GM23338 (cell line): ENCODE measurements at regions not wholly inside any gene's neighbourhood (a gene's known extent, or its start where the extent isn't known, plus 50 kb on each side); places are given as distances from the start of the nearest gene placed in this dataset.

ENCODE experiments used
- ATAC-seq: fragments of 200-7000 bp; cut with Tn5 transposase; 3 replicates; pipeline ENCODE4 v1.9.1; 2020
- DNase-seq: peaks from one replicate; pipeline ENCODE4 v3.0.0-alpha.2; 2015; ENCODE audit warnings: low spot score
- H2AFZ ChIP-seq: fragments of 200-600 bp; sonication (generic); 2 replicates; pipeline ENCODE4 v1.8.0; 2016; ENCODE audit warnings: antibody characterized with exemption, mild to moderate bottlenecking, moderate library complexity
- H3F3A ChIP-seq: fragments of 200-600 bp; sonication (generic); replicated peaks from 2 replicates; pipeline ENCODE4 v1.8.0; 2017; ENCODE audit warnings: antibody characterized with exemption, mixed run types, low read depth
- H3K27ac ChIP-seq: fragments of 200-600 bp; sonication (generic); 2 replicates; pipeline ENCODE4 v1.6.1; 2016; ENCODE audit warnings: low read depth
- H3K27me3 ChIP-seq: fragments of 200-600 bp; sonication (generic); 2 replicates; pipeline ENCODE4 v1.8.0; 2016; ENCODE audit warnings: mild to moderate bottlenecking, mixed run types, moderate library complexity; ENCODE audit not compliant: insufficient read depth
- H3K36me3 ChIP-seq: fragments of 200-600 bp; sonication (generic); 2 replicates; pipeline ENCODE4 v1.8.0; 2016; ENCODE audit warnings: mild to moderate bottlenecking; ENCODE audit not compliant: insufficient read depth
- H3K4me1 ChIP-seq: fragments of 200-600 bp; sonication (generic); 2 replicates; pipeline ENCODE4 v1.8.0; 2016; ENCODE audit warnings: mild to moderate bottlenecking, moderate library complexity; ENCODE audit not compliant: insufficient read depth
- H3K4me2 ChIP-seq: fragments of 200-600 bp; sonication (generic); 2 replicates; pipeline ENCODE4 v1.7.1; 2017; ENCODE audit warnings: mixed run types
- H3K4me3 ChIP-seq: fragments of 200-600 bp; sonication (generic); 2 replicates; pipeline ENCODE4 v1.6.1; 2016; ENCODE audit warnings: mixed run types
- H3K79me2 ChIP-seq: fragments of 200-600 bp; sonication (generic); replicated peaks from 2 replicates; pipeline ENCODE4 v1.8.0; 2017; ENCODE audit warnings: mild to moderate bottlenecking; ENCODE audit not compliant: insufficient read depth
- H3K9me2 ChIP-seq: fragments of 200-600 bp; sonication (generic); 2 replicates; pipeline ENCODE4 v1.8.0; 2017; ENCODE audit not compliant: insufficient read depth
- H4K20me1 ChIP-seq: fragments of 200-600 bp; sonication (generic); replicated peaks from 2 replicates; pipeline ENCODE4 v1.8.0; 2017; ENCODE audit warnings: mild to moderate bottlenecking; ENCODE audit not compliant: insufficient read depth
- H3K27ac Mint-ChIP-seq: 2 replicates; pipeline ENCODE4 v1.8.0; 2020; ENCODE audit warnings: inconsistent platforms, mild to moderate bottlenecking, moderate library complexity, mixed read lengths
- H3K27me3 Mint-ChIP-seq: 3 replicates; pipeline ENCODE4 v1.8.0; 2022; ENCODE audit warnings: low read depth, mild to moderate bottlenecking, moderate library complexity, mixed read lengths, inconsistent platforms; ENCODE audit not compliant: insufficient read depth, poor library complexity
- H3K36me3 Mint-ChIP-seq: 3 replicates; pipeline ENCODE4 v1.8.0; 2021; ENCODE audit warnings: low read depth, mild to moderate bottlenecking, inconsistent platforms, moderate library complexity, mixed read lengths
- H3K4me1 Mint-ChIP-seq: 3 replicates; pipeline ENCODE4 v1.8.0; 2020; ENCODE audit warnings: mild to moderate bottlenecking, inconsistent platforms, mixed read lengths
- H3K4me3 Mint-ChIP-seq: 3 replicates; pipeline ENCODE4 v1.8.0; 2021; ENCODE audit warnings: moderate library complexity, mild to moderate bottlenecking, inconsistent platforms, mixed read lengths
- H3K9me3 Mint-ChIP-seq: 3 replicates; pipeline ENCODE4 v1.8.0; 2020; ENCODE audit warnings: moderate library complexity, mild to moderate bottlenecking, inconsistent platforms, mixed read lengths
- CREB1 ChIP-seq: fragments of 250-450 bp; sonication (Bioruptor Pico); IDR thresholded peaks from 2 replicates; pipeline ENCODE4 v1.5.0; 2020; ENCODE audit warnings: low read depth, mild to moderate bottlenecking, moderate library complexity
- EZH2 ChIP-seq: fragments of 200-600 bp; sonication (generic); IDR thresholded peaks from one replicate; pipeline ENCODE4 v1.8.0; 2017; ENCODE audit warnings: antibody characterized with exemption, mild to moderate bottlenecking, low read depth; ENCODE audit not compliant: unreplicated experiment
- EZH2phosphoT487 ChIP-seq: fragments of 200-600 bp; sonication (generic); IDR thresholded peaks from one replicate; pipeline ENCODE4 v1.8.1; 2018; ENCODE audit warnings: antibody characterized with exemption; ENCODE audit not compliant: unreplicated experiment
- JUNB ChIP-seq: IDR thresholded peaks from one replicate; pipeline ENCODE4 v1.6.1; 2016; ENCODE audit warnings: antibody characterized with exemption; ENCODE audit not compliant: unreplicated experiment
- NANOG ChIP-seq: IDR thresholded peaks from 2 replicates; pipeline ENCODE4 v1.6.1; 2016; ENCODE audit warnings: antibody characterized with exemption, borderline replicate concordance
- POLR2AphosphoS5 ChIP-seq: IDR thresholded peaks from 2 replicates; pipeline ENCODE4 v1.6.1; 2016; ENCODE audit warnings: antibody characterized with exemption, low read depth
- STAT1 ChIP-seq: IDR thresholded peaks from one replicate; pipeline ENCODE4 v1.6.1; 2016; ENCODE audit warnings: antibody characterized with exemption; ENCODE audit not compliant: unreplicated experiment
- ZNF114 ChIP-seq: fragments of 250-450 bp; sonication (Bioruptor Pico); IDR thresholded peaks from 2 replicates; pipeline ENCODE4 v1.5.0; 2020; ENCODE audit warnings: mild to moderate bottlenecking, moderate library complexity
- ZNF331 ChIP-seq: fragments of 250-450 bp; sonication (Bioruptor Pico); IDR thresholded peaks from 2 replicates; pipeline ENCODE4 v1.5.0; 2020; ENCODE audit warnings: low read depth, mild to moderate bottlenecking, moderate library complexity
- TF ChIP-seq, protein P1 (sequence below): fragments of 250-450 bp; sonication (Bioruptor Pico); IDR thresholded peaks from 2 replicates; pipeline ENCODE4 v1.5.0; 2020; ENCODE audit warnings: mild to moderate bottlenecking, moderate library complexity
- TF ChIP-seq, protein P2 (sequence below), 2 experiments: fragments of 200-600 bp in 1 of 2; sonication (generic) in 1 of 2; conservative IDR thresholded peaks; 2 replicates each; pipeline versions ENCODE4 v1.5.1 to v1.6.1; 2016 to 2017; ENCODE audit warnings: antibody characterized with exemption in 2 of 2, low read depth in 2 of 2, mild to moderate bottlenecking in 2 of 2, moderate library complexity in 1 of 2
- TF ChIP-seq, protein P3 (sequence below): IDR thresholded peaks from 2 replicates; pipeline ENCODE4 v1.6.1; 2016; ENCODE audit warnings: antibody characterized with exemption
- TF ChIP-seq, protein P4 (sequence below): IDR thresholded peaks from one replicate; pipeline ENCODE4 v1.6.1; 2018; ENCODE audit warnings: antibody characterized with exemption; ENCODE audit not compliant: unreplicated experiment

DNA sequence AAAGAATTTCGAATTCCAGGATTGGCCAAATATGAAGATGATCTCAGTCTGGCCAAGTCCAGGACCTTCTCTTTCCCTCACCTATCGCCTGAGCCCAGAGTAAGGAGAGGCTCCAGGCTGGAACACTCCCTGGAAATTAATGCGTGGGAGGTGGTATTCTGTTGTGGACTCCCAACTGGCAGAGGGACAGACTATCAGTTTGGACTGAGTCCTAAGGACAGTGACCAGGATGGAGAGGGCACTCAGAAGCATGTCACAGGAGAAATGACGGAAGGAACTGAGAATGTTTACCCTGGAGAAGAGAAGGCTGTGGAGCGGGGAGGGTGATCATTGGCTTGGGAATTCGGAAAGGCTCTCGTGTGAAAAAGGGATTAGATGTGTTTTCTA, 84.4 kb downstream of the RPL27A start:
- H3K36me3 Mint-ChIP-seq: no peaks in the 10 kb centered on the region
- Histone ChIP-seq H2AFZ (no peak overlapping the region), H3F3A (no peaks in the 10 kb centered on the region), H3K4me3 (no peak overlapping the region), H3K27me3 (no peaks in the 10 kb centered on the region), H3K36me3 (no peaks in the 10 kb centered on the region), H3K79me2 (no peaks in the 10 kb centered on the region), H4K20me1 (no peaks in the 10 kb centered on the region), H3K27ac (peak overlapping the region; percentile 63; the same call in 1 of the 2 replicates), H3K9me2 (no peaks in the 10 kb centered on the region), H3K4me1 (peaks cover 21% of the 10 kb centered on the region), H3K4me2 (peak overlapping the region; percentile 59; the same call in 1 of the 2 replicates)
- DNase-seq (no peak), ATAC-seq (no peak)
- peaks cover 5% of the 10 kb centered on the region for H3K27me3 Mint-ChIP-seq
- no peaks in the 10 kb centered on the region for H3K9me3 Mint-ChIP-seq
- peaks cover 24% of the 10 kb centered on the region for H3K4me1 Mint-ChIP-seq
- no peak overlapping the region for H3K4me3 Mint-ChIP-seq
- peak overlapping the region; percentile 29 for H3K27ac Mint-ChIP-seq
- TF ChIP-seq STAT1 (no peak), POLR2AphosphoS5 (no peak), NANOG (no peak), ZNF114 (CRISPR knock-in tag) (no peak), EZH2 (no peak), CREB1 (CRISPR knock-in tag) (no peak), ZNF331 (CRISPR knock-in tag) (no peak), EZH2phosphoT487 (no peak), JUNB (no peak)
- TF ChIP-seq, protein P1, sequence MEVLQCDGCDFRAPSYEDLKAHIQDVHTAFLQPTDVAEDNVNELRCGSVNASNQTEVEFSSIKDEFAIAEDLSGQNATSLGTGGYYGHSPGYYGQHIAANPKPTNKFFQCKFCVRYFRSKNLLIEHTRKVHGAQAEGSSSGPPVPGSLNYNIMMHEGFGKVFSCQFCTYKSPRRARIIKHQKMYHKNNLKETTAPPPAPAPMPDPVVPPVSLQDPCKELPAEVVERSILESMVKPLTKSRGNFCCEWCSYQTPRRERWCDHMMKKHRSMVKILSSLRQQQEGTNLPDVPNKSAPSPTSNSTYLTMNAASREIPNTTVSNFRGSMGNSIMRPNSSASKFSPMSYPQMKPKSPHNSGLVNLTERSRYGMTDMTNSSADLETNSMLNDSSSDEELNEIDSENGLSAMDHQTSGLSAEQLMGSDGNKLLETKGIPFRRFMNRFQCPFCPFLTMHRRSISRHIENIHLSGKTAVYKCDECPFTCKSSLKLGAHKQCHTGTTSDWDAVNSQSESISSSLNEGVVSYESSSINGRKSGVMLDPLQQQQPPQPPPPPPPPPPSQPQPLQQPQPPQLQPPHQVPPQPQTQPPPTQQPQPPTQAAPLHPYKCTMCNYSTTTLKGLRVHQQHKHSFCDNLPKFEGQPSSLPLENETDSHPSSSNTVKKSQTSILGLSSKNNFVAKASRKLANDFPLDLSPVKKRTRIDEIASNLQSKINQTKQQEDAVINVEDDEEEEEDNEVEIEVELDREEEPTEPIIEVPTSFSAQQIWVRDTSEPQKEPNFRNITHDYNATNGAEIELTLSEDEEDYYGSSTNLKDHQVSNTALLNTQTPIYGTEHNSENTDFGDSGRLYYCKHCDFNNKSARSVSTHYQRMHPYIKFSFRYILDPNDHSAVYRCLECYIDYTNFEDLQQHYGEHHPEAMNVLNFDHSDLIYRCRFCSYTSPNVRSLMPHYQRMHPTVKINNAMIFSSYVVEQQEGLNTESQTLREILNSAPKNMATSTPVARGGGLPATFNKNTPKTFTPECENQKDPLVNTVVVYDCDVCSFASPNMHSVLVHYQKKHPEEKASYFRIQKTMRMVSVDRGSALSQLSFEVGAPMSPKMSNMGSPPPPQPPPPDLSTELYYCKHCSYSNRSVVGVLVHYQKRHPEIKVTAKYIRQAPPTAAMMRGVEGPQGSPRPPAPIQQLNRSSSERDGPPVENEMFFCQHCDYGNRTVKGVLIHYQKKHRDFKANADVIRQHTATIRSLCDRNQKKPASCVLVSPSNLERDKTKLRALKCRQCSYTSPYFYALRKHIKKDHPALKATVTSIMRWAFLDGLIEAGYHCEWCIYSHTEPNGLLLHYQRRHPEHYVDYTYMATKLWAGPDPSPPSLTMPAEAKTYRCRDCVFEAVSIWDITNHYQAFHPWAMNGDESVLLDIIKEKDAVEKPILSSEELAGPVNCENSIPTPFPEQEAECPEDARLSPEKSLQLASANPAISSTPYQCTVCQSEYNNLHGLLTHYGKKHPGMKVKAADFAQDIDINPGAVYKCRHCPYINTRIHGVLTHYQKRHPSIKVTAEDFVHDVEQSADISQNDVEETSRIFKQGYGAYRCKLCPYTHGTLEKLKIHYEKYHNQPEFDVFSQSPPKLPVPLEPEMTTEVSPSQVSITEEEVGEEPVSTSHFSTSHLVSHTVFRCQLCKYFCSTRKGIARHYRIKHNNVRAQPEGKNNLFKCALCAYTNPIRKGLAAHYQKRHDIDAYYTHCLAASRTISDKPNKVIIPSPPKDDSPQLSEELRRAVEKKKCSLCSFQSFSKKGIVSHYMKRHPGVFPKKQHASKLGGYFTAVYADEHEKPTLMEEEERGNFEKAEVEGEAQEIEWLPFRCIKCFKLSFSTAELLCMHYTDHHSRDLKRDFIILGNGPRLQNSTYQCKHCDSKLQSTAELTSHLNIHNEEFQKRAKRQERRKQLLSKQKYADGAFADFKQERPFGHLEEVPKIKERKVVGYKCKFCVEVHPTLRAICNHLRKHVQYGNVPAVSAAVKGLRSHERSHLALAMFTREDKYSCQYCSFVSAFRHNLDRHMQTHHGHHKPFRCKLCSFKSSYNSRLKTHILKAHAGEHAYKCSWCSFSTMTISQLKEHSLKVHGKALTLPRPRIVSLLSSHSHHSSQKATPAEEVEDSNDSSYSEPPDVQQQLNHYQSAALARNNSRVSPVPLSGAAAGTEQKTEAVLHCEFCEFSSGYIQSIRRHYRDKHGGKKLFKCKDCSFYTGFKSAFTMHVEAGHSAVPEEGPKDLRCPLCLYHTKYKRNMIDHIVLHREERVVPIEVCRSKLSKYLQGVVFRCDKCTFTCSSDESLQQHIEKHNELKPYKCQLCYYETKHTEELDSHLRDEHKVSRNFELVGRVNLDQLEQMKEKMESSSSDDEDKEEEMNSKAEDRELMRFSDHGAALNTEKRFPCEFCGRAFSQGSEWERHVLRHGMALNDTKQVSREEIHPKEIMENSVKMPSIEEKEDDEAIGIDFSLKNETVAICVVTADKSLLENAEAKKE (CRISPR knock-in tag): no peak
- TF ChIP-seq, protein P2, sequence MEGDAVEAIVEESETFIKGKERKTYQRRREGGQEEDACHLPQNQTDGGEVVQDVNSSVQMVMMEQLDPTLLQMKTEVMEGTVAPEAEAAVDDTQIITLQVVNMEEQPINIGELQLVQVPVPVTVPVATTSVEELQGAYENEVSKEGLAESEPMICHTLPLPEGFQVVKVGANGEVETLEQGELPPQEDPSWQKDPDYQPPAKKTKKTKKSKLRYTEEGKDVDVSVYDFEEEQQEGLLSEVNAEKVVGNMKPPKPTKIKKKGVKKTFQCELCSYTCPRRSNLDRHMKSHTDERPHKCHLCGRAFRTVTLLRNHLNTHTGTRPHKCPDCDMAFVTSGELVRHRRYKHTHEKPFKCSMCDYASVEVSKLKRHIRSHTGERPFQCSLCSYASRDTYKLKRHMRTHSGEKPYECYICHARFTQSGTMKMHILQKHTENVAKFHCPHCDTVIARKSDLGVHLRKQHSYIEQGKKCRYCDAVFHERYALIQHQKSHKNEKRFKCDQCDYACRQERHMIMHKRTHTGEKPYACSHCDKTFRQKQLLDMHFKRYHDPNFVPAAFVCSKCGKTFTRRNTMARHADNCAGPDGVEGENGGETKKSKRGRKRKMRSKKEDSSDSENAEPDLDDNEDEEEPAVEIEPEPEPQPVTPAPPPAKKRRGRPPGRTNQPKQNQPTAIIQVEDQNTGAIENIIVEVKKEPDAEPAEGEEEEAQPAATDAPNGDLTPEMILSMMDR (conservative IDR thresholded peaks at IDR 0.05; ENCODE audit: low read depth in 2 of 2): no peak
- TF ChIP-seq, protein P3, sequence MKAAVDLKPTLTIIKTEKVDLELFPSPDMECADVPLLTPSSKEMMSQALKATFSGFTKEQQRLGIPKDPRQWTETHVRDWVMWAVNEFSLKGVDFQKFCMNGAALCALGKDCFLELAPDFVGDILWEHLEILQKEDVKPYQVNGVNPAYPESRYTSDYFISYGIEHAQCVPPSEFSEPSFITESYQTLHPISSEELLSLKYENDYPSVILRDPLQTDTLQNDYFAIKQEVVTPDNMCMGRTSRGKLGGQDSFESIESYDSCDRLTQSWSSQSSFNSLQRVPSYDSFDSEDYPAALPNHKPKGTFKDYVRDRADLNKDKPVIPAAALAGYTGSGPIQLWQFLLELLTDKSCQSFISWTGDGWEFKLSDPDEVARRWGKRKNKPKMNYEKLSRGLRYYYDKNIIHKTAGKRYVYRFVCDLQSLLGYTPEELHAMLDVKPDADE: no peak
- TF ChIP-seq, protein P4, sequence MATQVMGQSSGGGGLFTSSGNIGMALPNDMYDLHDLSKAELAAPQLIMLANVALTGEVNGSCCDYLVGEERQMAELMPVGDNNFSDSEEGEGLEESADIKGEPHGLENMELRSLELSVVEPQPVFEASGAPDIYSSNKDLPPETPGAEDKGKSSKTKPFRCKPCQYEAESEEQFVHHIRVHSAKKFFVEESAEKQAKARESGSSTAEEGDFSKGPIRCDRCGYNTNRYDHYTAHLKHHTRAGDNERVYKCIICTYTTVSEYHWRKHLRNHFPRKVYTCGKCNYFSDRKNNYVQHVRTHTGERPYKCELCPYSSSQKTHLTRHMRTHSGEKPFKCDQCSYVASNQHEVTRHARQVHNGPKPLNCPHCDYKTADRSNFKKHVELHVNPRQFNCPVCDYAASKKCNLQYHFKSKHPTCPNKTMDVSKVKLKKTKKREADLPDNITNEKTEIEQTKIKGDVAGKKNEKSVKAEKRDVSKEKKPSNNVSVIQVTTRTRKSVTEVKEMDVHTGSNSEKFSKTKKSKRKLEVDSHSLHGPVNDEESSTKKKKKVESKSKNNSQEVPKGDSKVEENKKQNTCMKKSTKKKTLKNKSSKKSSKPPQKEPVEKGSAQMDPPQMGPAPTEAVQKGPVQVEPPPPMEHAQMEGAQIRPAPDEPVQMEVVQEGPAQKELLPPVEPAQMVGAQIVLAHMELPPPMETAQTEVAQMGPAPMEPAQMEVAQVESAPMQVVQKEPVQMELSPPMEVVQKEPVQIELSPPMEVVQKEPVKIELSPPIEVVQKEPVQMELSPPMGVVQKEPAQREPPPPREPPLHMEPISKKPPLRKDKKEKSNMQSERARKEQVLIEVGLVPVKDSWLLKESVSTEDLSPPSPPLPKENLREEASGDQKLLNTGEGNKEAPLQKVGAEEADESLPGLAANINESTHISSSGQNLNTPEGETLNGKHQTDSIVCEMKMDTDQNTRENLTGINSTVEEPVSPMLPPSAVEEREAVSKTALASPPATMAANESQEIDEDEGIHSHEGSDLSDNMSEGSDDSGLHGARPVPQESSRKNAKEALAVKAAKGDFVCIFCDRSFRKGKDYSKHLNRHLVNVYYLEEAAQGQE: no peak
